HuH-7 (cell line): ENCODE measurements at regions not wholly inside any gene's neighbourhood (a gene's known extent, or its start where the extent isn't known, plus 50 kb on each side); places are given as distances from the start of the nearest gene placed in this dataset.

Experiments used
- DNase-seq: peaks from one replicate; pipeline ENCODE4 v3.0.0; 2011; ENCODE audit warnings: low spot score

GRCh38 chr1:25055961-25056360 lies 125.9 kb upstream of the RUNX3 start:
- DNase-seq, result no peak

- DNase-seq, result no peak
Measured at GRCh38 chr1:25055324-25055780, 125.3 kb upstream of the RUNX3 start.

GRCh38 chr1:25054526-25055323 lies 124.6 kb upstream of the RUNX3 start:
- no peak for DNase-seq

GRCh38 chr1:25053576-25054250 lies 123.6 kb upstream of the RUNX3 start:
- no peak for DNase-seq

- DNase-seq, result no peak
Measured at GRCh38 chr1:25051906-25052305, 121.8 kb upstream of the RUNX3 start.

GRCh38 chr1:25051504-25051903 lies 121.4 kb upstream of the RUNX3 start:
- DNase-seq, result no peak

GRCh38 chr1:25050165-25050564 lies 120.1 kb upstream of the RUNX3 start:
- DNase-seq, result no peak

GRCh38 chr1:25049190-25049589 lies 119.1 kb upstream of the RUNX3 start:
- no peak for DNase-seq

GRCh38 chr1:25048728-25049127 lies 118.7 kb upstream of the RUNX3 start:
- no peak for DNase-seq

GRCh38 chr1:25047506-25048240 lies 117.6 kb upstream of the RUNX3 start:
- DNase-seq, result no peak

- no peak for DNase-seq
Measured at GRCh38 chr1:25046194-25046532, 116.1 kb upstream of the RUNX3 start.

GRCh38 chr1:25045480-25046193 lies 115.6 kb upstream of the RUNX3 start:
- DNase-seq, result no peak

- DNase-seq, result no peak
Measured at GRCh38 chr1:25043228-25043580, 113.1 kb upstream of the RUNX3 start.

- no peak for DNase-seq
Measured at GRCh38 chr1:25042331-25043227, 112.5 kb upstream of the RUNX3 start.

GRCh38 chr1:25041916-25042315 lies 111.8 kb upstream of the RUNX3 start:
- no peak for DNase-seq

- DNase-seq, result no peak
Measured at GRCh38 chr1:25040122-25040685, 110.1 kb upstream of the RUNX3 start.

GRCh38 chr1:25039229-25039628 lies 109.2 kb upstream of the RUNX3 start:
- no peak for DNase-seq

- no peak for DNase-seq
Measured at GRCh38 chr1:25038699-25039098, 108.6 kb upstream of the RUNX3 start.

- peak; percentile 71 for DNase-seq
Measured at GRCh38 chr1:25037174-25038074, 107.3 kb upstream of the RUNX3 start.

- DNase-seq, result no peak
Measured at GRCh38 chr1:25036117-25036546, 106.1 kb upstream of the RUNX3 start.
